Skeletal muscle tissue (tissue), 3 donors: ENCODE measurements at regions not wholly inside any gene's neighbourhood (a gene's known extent, or its start where the extent isn't known, plus 50 kb on each side); places are given as distances from the start of the nearest gene placed in this dataset.

Experiments
- H3K27ac ChIP-seq: one replicate; pipeline ENCODE4 v1.7.0; 2013; ENCODE audit warnings: mild to moderate bottlenecking, low read depth, low read length, inconsistent platforms
- H3K27me3 ChIP-seq, 3 donors: one replicate each; pipeline ENCODE4 v1.7.0; 2013; ENCODE audit warnings: low read length in 3 of 3; ENCODE audit not compliant: control insufficient read depth in 3 of 3, insufficient read depth in 3 of 3
- H3K36me3 ChIP-seq, 3 donors: one replicate each; pipeline ENCODE4 v1.7.0; 2013; ENCODE audit warnings: low read length in 3 of 3; ENCODE audit not compliant: control insufficient read depth in 3 of 3, insufficient read depth in 3 of 3
- H3K4me1 ChIP-seq, 3 donors: one replicate each; pipeline ENCODE4 v1.7.0; 2013; ENCODE audit warnings: low read length in 3 of 3, mild to moderate bottlenecking in 3 of 3; ENCODE audit not compliant: control insufficient read depth in 3 of 3, insufficient read depth in 3 of 3
- H3K4me3 ChIP-seq, 3 donors: one replicate each; pipeline ENCODE4 v1.7.0; 2013; ENCODE audit warnings: low read length in 3 of 3
- H3K9ac ChIP-seq, 3 donors: one replicate each; pipeline ENCODE4 v1.7.0; 2013; ENCODE audit warnings: low read length in 3 of 3, mild to moderate bottlenecking in 3 of 3, moderate library complexity in 2 of 3, low read depth in 1 of 3
- H3K9me3 ChIP-seq, 3 donors: one replicate each; pipeline ENCODE4 v1.7.0; 2013; ENCODE audit warnings: low read length in 3 of 3; ENCODE audit not compliant: control insufficient read depth in 3 of 3
- donor health status: Osteomylitis.

DNA sequence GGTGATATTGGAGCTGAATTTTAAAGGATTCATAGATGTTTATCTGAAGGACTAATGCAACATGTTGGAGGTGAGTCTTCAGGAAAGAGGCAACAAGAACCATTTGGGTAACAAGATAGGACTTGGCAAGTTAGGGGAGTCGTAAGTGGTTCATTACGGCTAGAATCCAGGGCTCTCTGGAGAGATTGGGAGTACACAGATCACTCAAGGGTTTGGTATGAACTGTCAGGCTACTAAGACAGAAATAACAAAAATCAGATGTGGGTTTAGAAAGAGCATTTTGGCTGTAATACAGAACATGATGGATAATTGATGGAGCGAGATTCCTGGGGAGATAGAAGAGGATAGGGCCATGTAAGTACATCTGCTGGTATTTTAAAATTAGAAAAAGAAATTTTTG lies 86.3 kb upstream of the ESR1 start:
- H3K27me3 ChIP-seq, result no peaks in the 10 kb centered on the region
- no peak overlapping the region for H3K27ac ChIP-seq
- no peaks in the 10 kb centered on the region for H3K9me3 ChIP-seq
- H3K4me1 ChIP-seq, result no peaks in the 10 kb centered on the region
- no peaks in the 10 kb centered on the region for H3K36me3 ChIP-seq
- no peak overlapping the region for H3K9ac ChIP-seq
- H3K4me3 ChIP-seq, result no peak overlapping the region

DNA sequence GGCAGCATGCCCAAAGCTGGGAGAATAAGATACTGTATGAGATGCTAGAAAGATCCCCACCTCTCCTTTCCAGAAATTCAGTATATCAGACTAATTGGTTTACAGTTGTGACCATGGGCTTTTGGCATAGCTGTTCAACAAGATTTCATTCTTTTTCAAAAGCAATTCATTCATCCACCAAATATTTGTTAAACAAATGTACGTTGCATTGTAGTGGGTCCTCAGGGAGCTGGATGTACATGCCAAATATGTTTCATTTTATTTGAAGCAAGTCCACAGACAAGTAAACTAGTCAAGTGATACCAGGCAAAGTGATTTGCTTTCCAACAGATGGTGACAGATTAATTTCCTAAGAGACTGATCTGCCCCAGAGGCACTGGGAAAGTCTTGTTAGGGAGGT lies 85.8 kb upstream of the ESR1 start:
- H3K27me3 ChIP-seq, result no peaks in the 10 kb centered on the region
- H3K36me3 ChIP-seq, result no peaks in the 10 kb centered on the region
- H3K27ac ChIP-seq, result no peak overlapping the region

DNA sequence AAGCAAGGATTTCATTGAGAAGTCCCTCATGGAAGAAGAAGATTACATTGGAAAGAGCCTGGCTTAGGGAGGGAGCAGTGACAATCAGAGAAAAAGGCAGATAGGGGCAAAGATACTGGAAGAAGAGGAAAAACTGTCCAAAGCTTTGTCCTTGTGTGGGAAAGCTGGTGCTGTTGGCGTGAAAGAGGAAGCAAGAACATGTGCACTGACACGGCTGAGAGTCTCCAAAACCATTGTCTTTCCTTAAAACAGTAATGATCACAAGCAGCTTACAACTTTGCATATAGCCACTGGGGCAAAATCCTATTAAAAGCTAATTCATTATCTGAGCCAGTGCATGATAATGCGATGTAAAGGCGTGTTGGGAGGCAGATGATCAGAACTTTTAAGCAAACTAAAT lies 85.1 kb upstream of the ESR1 start:
- H3K27ac ChIP-seq, result no peak overlapping the region

More for the DNA sequence above, 85.8 kb upstream of the ESR1 start:
- H3K4me3 ChIP-seq, result no peak overlapping the region
- H3K4me1 ChIP-seq, result no peaks in the 10 kb centered on the region
- no peaks in the 10 kb centered on the region for H3K9me3 ChIP-seq
- H3K9ac ChIP-seq, result no peak overlapping the region

DNA sequence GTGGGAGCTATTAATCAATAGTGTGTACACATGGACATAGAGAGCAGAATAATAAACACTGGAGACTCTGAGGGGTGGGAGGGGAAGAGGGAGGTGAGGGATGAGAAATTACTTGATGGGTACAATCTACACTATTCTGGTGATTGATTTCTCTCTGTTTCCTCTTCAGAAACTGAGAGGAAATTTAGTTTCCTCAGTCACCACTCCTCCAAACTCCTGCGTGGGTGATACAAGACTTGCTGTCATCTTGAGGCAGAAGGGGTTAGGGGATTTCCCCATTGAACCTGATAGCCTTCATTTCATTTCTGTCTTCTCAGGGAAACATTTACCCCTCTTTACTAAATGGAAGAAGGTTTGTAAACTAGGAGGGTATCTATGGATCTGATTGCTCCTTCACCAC lies 84.3 kb upstream of the ESR1 start:
- Histone ChIP-seq H3K36me3 (no peaks in the 10 kb centered on the region), H3K27ac (no peak overlapping the region), H3K9me3 (no peaks in the 10 kb centered on the region), H3K9ac (no peak overlapping the region), H3K4me3 (no peak overlapping the region), H3K4me1 (no peaks in the 10 kb centered on the region), H3K27me3 (no peaks in the 10 kb centered on the region)

More for the DNA sequence above, 85.1 kb upstream of the ESR1 start:
- Histone ChIP-seq H3K36me3 (no peaks in the 10 kb centered on the region), H3K9ac (no peak overlapping the region), H3K4me3 (no peak overlapping the region), H3K27me3 (no peaks in the 10 kb centered on the region), H3K4me1 (no peaks in the 10 kb centered on the region), H3K9me3 (no peaks in the 10 kb centered on the region)

DNA sequence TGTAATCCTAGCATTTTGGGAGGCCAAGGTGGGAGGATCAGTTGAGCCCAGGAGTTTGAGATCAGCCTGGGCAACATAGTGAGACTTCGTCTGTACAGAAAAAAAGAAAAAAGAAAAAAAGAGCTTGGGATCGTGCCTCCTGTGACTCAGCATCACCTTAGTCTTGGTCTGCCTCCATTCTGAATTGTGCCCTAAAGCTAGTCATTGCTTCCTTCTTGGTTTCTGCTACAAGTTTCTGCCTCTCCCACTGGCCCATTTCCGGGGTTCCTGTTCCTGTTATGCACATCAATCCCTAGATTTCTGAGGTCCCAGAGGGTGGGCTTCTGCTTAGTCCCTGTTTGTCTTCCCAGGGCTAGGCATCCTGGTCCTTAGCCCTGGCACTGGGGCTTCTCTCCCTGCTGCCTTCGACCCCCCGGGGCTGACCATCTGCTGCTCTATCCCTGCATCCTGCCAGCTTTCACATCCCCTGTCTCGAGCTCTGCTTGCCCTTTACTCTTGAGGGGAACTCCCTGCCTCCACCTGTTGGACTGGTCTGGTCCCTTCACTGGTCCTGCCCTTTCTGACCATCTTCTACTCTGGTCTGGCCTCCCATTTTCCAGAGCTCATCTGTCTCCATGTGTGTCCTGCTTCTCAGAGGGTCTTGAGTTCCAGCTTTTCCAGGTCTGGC lies 77.5 kb upstream of the ESR1 start:
- Histone ChIP-seq H3K27ac (no peak overlapping the region), H3K4me3 (no peak overlapping the region), H3K9me3 (peaks cover 0 to 2% (median 0%) of the 10 kb centered on the region in 3 donors), H3K36me3 (no peaks in the 10 kb centered on the region), H3K27me3 (no peaks in the 10 kb centered on the region), H3K4me1 (peaks cover 0 to 2% (median 0%) of the 10 kb centered on the region in 3 donors), H3K9ac (no peak overlapping the region)

DNA sequence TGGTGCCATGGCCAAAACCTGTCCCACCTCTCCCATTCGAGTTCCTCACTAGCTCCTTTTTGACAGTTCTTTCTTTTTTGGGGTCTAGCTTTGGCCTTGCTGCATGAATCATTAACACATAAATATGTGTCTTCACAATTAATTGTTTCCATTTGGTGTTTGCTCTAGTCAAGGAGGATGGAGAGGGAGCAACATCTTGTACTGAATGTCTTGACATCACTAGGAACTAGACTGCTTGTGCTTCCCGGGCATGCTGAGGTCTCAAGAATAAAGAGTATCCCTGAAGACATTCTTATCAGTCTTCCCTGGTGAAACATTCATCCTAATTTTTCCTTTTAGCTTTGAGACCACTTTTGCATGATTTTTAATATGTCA lies 77.0 kb upstream of the ESR1 start:
- Histone ChIP-seq H3K4me1 (peaks cover 0 to 2% (median 0%) of the 10 kb centered on the region in 3 donors), H3K36me3 (no peaks in the 10 kb centered on the region), H3K9me3 (peaks cover 0 to 2% (median 0%) of the 10 kb centered on the region in 3 donors), H3K4me3 (no peak overlapping the region), H3K27me3 (no peaks in the 10 kb centered on the region), H3K9ac (no peak overlapping the region), H3K27ac (no peak overlapping the region)

DNA sequence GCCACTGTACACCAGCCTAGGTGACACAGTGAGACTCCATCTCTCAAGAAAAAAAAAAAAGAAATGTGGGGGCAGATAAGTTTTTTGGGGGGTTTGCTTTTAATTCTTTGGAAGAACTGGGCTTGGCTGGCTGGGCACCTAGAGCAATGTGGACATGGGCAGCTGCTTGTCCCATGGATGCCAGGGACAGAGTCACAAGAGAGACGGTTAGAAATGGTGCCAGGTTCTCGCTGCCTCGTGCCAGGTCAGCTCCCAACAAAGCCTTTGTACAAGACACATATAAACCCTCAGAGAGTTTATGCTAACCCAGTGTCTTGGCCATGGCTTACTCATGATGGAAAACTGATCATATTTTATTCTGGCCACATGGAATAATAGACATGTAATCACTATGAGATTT lies 76.2 kb upstream of the ESR1 start:
- peak overlapping the region in 2 of 3 donors; percentile 35 to 51 for H3K4me3 ChIP-seq

DNA sequence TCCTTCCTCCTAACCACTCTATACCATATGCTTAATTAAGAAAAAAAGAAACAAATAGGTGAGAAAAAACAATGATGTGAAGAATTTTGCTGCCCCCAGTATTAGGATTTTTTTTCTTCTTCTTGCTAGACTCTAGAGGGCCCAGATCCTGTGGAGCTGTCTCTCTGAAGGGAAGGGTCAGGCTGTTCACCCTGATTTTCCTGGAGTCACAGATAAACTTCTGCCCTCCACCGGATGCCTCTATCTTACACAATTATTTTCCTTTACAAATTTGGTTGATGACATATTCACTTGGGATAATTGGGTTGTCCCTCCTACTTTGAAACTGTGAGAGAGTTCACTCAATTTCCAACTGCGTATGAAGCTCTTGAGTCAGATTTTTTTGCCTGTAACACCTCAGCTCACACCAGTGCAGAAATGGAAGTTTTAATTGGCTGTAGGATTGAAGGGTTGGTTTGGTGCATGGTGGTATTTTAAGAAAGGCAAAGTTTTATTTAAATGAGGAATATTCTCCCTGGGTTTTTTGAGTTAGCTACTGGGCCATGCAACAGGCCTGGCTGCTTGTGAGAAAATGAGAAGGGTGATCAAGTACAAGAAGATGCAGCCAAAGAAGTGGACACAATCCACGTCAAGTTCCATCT lies 73.7 kb upstream of the ESR1 start:
- H3K4me3 ChIP-seq, result no peak overlapping the region
- H3K36me3 ChIP-seq, result no peaks in the 10 kb centered on the region
- peaks cover 0 to 2% (median 0%) of the 10 kb centered on the region in 3 donors for H3K9me3 ChIP-seq
- no peaks in the 10 kb centered on the region for H3K27me3 ChIP-seq
- H3K4me1 ChIP-seq, result peaks cover 0 to 11% (median 0%) of the 10 kb centered on the region in 3 donors
- no peak overlapping the region for H3K9ac ChIP-seq
- no peak overlapping the region for H3K27ac ChIP-seq

More for the DNA sequence above, 76.2 kb upstream of the ESR1 start:
- H3K36me3 ChIP-seq, result no peaks in the 10 kb centered on the region
- peak overlapping the region; percentile 48 for H3K27ac ChIP-seq
- H3K9ac ChIP-seq, result no peak overlapping the region
- H3K9me3 ChIP-seq, result peaks cover 0 to 2% (median 0%) of the 10 kb centered on the region in 3 donors
- peaks cover 0 to 2% (median 0%) of the 10 kb centered on the region in 3 donors for H3K4me1 ChIP-seq
- no peaks in the 10 kb centered on the region for H3K27me3 ChIP-seq

DNA sequence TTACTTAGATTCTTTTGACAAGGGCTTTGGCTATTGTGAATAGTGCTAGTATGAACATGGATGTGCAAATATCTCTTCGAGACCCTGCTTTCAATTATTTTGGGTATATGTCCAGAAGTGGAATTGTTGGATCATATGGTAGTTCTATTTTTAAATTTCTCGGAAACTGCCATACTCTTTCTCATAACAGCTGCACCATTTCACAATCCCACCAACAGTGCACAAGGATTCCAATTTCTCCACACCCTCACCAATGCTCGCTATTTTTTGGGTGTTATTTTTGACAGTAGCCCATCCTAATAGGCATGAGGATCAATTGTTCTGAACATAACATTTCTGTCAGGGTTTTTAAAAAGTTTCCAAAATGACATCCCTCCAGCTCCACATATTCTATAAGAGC lies 69.2 kb upstream of the ESR1 start:
- Histone ChIP-seq H3K4me3 (no peak overlapping the region), H3K9ac (no peak overlapping the region), H3K27ac (no peak overlapping the region), H3K4me1 (peaks cover 0 to 12% (median 2%) of the 10 kb centered on the region in 3 donors), H3K27me3 (no peaks in the 10 kb centered on the region), H3K9me3 (no peaks in the 10 kb centered on the region), H3K36me3 (no peaks in the 10 kb centered on the region)

DNA sequence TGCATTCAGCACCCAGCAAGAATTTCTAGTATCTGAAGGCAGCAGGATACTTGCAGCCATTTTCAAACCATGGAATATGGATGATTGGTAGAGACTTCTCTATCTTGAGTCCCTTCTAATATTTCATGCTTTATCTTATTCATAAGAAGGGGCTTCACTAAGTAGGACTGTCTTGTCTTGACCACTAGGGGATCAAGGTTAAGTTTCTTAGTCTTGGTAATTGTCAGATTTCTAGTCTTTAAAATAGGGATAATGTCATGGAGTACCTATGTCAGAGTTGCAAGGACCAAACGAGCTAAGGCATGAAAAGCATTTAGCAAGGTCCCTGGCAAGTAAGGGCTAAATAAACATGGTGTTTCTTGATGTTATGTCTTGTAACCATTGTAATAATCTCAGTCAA lies 68.5 kb upstream of the ESR1 start:
- Histone ChIP-seq H3K9me3 (no peaks in the 10 kb centered on the region), H3K4me3 (no peak overlapping the region), H3K4me1 (peaks cover 0 to 12% (median 2%) of the 10 kb centered on the region in 3 donors), H3K36me3 (no peaks in the 10 kb centered on the region), H3K27me3 (no peaks in the 10 kb centered on the region), H3K9ac (no peak overlapping the region), H3K27ac (no peak overlapping the region)
